ENCODE measurements at regions not wholly inside any gene's neighbourhood (a gene's known extent, or its start where the extent isn't known, plus 50 kb on each side); places are given as distances from the start of the nearest gene placed in this dataset.
"Not testable (repeated sequence)": the region's sequence is repeated elsewhere in the genome, so short reads cannot be mapped to it uniquely, and the experiment has no call there.

DNA sequence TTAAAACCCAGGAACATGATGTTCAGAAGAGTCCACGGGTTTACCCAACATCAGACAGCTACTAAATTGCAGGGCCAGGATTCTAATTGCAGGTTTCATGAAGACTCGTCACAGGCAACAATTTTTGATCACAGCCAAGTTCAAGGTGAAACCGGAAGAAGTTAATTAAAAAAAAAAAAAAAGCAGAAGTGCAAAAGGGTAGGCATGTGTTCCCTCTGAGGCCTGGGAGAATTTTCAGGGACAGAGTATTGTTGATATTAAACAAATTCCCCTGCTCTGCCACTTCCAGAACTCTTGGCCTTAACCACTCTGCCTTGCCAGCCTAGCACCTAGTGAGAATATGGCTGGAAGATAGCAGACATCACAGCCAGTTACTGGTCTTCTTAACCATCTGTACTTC lies 99.4 kb upstream of the TRIB2 start:
- no peak for DNase-seq (ENCODE audit: low read depth in 2 of 2)

DNA sequence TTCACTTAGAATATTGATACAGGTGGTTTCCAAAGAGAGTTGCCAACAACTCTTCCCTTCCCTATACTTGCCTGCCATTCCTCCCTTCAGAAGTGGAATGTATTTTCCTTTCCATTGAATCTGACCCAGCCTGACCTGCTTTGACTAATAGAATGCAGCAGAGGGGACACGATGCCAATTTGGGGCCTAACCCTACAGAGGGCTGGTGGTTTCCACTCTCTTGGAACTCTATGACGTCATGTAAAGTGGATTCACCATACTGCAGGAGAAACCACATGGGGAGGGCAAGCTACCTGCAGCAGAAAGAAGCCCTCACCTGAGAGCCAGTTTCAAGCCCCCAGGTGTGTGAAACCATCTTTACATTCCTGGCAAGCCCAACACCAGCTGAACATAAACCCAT lies 98.9 kb upstream of the TRIB2 start:
- no peak for DNase-seq (ENCODE audit: low read depth in 2 of 2)

DNA sequence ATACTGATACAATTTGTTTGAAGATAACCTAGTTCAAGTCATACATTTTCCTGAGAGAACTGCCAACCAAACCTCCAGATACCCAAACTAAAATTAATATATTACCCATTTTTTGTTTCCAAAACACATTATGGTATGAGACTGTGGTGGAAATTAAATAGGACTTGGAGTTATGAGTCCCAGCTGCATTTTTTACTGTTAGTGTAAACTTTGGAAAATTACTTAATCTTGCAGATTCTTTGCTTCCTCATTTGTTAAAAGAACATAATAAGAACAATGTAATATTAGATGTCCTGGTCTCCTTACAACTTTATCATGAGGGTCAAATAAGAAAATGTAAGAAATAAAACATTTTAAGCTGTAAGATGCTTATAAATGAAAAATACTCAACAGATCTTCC lies 98.2 kb upstream of the TRIB2 start:
- DNase-seq (ENCODE audit: low read depth in 2 of 2): no peak

DNA sequence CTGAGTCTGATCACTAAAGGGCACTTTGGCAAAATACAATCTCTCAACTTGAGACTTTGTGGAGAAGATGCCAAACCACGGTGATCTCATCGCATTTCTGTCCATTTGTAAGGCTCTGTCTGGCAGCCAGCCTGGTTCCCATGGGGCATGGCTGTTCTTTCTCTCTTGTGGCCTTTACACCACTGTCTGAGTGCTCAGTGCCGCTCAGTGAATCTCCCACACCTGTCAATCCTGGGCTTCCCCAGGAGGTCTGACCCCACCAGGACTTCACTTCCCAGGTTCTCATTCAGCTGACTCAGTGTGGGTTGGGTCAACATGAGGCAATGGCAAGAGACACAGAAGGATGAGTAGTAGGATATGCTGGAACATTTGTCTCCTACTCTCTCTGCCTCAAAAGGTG lies 96.8 kb upstream of the TRIB2 start:
- DNase-seq (ENCODE audit: low read depth in 2 of 2): no peak

DNA sequence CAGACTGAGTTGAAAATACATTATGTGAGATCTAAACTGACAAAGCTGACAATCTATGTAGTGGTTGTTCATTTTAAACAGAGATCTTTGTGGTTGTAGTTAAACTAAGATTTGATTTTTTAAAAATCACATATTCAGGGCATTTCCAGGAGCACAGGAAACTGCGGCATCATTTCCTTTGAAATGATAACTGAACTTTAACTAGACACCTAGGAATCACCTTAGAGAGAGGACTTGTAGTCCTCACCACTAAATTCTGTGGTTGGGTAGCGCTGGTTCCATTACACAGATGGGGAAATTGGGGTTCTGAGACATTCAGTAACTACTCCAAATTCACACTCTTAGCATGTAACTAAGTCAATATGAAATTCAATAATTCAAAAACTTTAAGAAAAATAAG lies 96.0 kb upstream of the TRIB2 start:
- no peak for DNase-seq (ENCODE audit: low read depth in 2 of 2)

DNA sequence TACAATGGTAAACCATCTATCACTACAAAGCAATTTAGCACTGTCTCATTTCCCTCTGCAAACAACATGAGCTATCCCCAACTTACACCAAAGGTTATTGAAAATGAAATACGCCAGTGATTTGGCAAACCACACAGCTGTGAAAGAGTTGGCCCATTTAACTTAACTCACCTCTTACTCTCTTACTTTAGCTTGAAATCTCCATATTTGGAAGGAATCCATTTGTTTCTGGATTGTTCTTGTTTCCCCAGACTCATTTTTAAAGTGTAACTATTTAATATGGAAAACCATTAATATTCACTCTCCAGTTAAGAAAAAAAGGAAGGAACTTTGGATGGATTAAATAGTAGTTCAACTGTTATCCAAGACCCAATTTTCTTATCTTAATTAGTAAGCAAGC lies 93.7 kb upstream of the TRIB2 start:
- DNase-seq (ENCODE audit: low read depth in 2 of 2): no peak

DNA sequence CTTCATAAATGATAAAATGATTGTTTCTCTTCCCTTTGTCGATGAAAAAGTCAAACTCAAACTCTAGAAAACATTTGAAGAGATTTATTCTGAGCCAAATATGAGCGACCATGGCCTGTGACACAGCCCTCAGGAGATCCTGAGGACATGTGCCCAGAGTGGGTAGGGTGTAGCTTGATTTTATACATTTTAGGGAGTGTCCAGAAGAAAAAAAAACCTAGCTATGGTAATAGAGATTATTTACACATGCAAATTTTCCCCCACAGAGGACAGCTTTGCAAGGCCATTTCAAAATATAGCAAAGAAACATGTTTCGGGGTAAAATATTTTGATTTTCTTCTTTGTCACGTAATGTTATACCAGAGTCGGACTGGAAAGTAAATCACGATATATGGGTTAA lies 92.4 kb upstream of the TRIB2 start:
- DNase-seq (ENCODE audit: low read depth in 2 of 2): no peak

DNA sequence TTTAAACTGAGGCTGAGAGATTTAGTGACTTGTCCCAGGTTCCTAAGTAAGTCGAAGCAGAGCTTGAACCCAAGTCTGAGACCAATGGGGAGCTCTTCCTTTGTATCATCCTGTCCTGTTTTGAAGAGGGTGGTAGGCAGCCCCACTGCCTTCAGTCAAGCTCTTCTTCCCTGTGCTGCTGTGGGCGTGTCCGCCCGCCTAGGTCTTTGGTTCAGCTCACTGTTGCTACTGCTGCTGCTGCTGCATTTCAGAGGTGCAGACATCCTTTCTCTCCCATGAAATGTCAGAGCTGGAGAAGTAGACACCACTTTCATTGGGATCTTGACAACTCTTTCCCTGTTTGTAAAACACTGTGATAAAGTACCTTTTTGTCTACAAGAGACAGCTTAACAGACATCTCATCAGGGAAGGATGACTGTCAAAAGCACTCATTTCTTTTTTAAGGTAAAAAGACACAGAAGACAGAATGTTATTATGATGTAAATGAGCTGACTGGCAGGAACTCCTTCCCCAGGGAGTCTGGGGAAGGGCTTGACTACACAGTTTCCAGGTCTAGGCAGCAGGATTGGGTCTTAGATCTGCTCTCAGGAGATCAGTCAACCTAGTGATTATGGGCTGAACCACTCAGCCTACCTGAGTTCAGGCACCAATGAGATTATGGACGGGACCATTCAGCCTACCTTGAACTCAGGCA lies 91.7 kb upstream of the TRIB2 start:
- DNase-seq (ENCODE audit: low read depth in 2 of 2): no peak

DNA sequence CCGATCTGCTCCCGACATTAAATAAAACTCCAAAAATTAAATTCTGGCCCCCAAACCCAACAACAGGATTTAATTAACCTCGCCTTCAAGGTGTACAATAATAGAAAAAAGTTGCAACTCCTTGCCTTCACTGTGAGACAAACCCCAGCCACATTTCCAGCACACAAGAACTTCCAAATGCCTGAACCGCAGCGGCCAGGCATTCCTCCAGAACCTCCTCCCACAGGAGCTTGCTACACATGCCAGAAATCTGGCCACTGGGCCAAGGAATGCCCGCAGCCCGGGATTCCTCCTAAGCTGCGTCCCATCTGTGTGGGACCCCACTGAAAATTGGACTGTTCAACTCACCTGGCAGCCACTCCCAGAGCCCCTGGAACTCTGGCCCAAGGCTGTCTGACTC lies 88.2 kb upstream of the TRIB2 start:
- not testable (repeated sequence) for DNase-seq (ENCODE audit: low read depth in 2 of 2)

DNA sequence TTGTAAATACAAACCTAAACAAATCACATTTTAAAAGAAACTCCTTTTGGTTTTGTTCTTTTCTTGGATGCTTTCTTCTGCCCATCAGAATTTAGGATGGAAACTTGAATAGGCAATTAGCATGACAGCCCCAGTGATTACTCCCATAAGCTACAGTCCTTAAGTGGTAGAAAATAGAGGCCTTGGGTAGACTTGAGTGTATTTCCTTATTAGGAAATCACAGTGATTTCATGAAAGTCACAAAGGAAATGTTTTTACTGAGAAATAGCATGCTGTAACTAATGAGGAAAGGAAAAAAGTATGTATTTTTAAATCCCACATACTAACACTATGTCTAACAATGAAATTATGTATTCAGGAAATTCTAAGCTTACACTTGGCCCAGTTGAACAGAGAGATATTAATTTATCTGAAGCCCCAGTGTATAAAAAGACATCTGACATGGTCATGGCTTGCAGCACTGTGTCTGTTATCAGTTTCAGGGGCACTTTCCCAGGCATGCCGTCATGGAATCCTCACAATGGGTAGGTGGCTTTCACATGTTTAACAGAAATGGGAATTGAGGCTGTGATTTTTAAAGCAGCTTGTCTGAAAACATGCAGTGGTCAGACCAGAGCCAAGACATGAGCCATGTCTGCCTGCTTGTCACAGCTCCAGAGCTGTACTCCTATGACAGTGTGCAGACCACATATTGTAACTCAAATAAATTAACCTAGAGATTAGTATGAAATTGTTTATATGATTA lies 79.7 kb upstream of the TRIB2 start:
- DNase-seq (ENCODE audit: low read depth in 2 of 2): no peak

DNA sequence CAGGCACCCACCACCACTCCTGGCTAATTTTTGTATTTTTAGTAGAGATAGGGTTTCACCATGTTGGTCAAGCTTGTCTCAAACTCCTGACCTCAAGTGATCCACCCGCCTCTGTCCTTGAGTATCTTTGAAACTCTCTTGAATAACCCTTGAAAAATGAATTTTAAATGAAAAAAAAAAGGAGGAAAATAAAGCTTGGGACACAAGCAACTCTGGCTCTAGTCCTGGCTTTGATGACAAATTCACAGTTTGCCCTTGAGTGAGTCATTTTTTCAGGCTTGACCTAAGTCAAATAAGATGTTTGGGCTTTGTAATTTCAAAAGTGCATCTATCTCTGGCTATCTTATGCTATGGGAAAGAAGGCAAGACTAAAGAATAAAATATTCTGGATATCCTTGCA lies 79.0 kb upstream of the TRIB2 start:
- no peak for DNase-seq (ENCODE audit: low read depth in 2 of 2)

DNA sequence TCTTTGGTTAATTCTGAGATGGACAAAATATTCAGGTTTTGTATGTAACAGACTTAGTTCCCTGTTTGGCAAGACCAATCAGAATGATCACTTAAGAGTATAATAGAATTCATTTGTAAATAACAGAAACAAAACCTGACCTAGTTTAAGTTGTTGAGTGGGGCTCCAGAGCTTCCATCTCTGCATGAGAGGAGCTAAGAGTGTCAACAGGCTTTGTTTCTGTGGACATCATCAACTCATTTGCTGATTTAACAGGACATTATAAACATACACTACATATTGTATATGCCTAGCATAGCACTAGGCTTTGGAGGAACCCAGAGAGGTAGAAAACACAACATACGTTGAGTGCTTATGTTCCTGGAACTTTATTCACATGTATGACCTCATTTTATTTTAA lies 75.3 kb upstream of the TRIB2 start:
- no peak for DNase-seq (ENCODE audit: low read depth in 2 of 2)

DNA sequence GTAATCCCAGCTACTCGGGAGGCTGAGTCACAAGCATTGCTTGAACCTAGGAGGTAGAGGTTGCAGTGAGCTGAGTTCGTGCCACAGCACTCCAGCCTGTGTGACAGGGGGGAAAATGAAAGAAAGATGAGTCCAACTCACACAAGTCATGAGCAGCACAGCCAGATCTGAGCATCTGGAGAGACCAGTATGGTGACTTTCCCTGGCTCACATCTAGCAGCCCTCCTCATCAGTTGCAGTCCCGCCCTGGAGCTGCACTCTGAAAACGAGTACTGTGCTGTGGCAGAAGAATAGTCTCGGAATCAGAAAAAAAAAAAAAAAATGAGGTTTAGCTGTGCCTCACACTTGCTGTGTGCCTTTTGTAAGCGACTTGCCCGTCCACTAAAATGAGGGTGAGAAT lies 74.4 kb upstream of the TRIB2 start:
- DNase-seq (ENCODE audit: low read depth in 2 of 2): no peak

DNA sequence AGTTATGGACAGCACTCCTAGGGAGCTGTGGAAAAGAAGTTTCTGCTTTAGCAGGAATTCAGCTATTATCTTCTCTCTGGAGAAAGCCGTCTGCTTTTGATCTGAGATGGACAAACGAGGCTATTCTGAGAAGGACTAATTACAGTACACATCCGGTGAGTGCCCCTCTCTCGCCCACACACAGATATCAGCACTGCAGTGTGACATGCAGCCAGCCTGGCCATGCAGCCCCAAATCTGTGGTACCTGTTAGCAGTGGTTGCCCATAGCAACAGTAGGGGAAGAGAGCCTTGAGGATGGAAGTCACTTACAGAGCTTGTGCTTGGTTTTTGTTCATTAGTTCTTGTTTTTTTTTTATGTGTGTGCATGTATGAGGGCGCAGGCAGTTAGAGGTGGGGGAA lies 73.9 kb upstream of the TRIB2 start:
- DNase-seq (ENCODE audit: low read depth in 2 of 2): no peak

DNA sequence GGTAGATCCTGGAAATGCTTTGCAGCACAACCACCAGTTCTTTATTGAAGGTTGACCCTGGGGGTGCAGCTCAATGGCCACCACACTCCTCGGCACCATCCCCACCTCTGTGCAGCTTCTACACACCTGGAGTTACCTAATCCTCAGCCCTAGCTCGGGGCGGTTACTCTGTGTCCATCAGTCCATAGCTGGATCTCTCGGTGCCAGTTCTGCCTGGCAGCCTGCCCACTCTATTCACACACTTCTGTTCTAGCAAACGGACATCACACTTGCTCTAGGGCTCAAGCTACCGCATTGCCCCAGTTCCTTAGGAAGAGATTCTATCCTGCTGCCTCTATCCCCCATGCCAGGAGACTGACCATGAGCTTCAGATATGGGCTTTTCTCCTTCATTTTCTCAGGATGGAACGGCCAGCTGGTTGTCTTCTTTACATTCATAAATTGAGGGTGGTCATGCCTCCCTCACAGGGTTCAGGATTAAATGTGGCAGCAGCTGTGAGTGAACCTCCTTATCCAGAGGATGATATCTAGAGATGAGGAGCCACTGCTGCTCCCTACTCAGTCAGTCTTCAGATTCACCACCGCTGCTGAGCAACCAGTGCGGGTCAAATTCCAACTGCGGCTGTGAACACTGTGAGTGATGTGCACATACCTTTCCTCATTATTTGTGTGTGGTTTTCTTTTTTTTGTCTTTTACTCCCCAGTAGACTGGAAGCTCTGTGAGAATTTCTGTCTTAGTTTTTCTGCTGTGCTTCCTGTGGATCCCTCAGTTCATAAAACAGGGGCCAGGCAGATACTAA lies 66.9 kb upstream of the TRIB2 start:
- DNase-seq (ENCODE audit: low read depth in 2 of 2): no peak

DNA sequence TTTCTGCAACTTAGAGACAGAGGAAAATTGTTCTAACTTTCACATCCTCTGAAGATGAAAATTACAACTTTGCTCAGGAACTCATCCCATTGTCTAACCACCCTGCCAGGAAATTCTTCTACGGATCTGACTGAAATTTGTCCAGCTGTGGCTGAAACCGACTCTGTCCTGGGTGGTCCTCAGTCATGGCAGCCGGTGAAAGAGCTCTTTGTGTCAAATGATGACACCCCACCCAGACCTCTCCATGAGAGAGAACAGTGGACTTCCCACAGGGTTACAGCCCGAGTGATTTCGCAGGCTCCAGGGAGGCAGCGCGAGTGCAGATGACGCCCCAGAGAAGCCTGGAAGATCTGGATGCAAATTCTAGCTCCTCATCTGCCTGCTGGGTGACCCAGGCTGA lies 65.1 kb upstream of the TRIB2 start:
- DNase-seq (ENCODE audit: low read depth in 2 of 2): no peak

DNA sequence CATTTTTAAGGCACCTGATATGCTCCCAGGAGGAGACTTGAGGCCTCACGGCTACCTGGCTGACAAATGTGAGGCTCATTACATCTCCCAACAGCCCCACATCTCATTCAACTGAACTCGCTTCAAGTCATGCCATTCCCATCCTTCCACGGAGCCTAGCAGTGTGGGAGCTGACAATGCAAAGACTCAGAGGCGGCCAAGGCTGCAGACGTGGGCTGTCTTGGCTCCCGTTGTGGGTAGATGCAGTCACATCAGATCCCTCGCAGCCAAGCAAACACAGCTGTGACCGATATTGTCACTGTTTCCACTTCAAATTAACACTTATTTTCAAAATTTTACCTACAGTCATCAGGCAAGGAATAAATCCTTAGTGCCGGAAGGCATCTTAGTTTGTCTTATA lies 64.0 kb upstream of the TRIB2 start:
- DNase-seq (ENCODE audit: low read depth in 2 of 2): no peak

DNA sequence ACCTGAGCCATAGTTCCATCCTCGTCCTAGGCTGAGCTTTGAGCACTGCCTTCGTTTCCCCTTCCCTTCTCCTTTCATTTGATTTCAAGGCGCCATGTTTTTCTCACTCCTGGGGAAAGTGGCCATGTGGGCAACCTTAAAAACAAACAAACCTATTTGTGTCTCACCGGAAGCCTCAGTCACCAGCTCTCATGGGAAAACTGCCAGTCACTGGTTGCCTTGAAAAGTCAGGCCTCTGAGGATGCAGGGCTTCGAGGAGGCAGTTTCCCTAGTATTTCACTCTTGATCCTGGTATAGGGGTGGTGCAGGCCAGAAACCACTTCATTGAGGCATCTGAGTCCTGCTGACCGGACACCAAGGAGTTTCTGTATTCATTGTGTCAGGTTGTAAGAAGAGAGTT lies 59.2 kb upstream of the TRIB2 start:
- no peak for DNase-seq (ENCODE audit: low read depth in 2 of 2)

DNA sequence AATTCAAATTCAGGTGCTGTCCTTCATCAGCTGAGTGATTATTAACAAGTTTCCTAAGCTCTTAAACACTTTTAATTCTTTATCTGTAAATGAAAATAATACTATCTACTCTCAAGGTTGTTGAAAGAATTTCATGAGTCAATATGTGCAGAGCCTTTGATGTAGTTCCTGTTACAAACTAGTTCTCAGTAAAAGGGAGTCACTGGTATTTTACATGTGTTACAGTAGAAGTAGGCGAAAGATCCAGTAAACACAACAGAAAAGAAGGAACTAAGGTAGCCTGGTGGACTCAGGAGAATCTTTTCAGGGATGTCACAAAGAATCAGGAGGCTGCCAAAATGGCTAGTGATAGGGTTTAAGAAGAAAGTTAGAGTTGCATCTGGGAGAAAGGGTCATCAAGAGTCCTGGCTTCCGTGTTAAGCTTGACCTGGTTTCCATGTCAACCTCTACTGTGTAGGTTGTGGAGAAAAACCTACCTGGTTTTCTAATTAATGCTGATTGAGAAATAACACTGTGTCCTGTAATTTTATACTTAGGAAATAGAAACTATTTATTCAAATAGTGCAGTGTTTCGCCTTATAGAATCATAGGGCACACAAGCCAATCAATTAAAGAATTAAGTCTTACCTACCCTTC lies 58.3 kb upstream of the TRIB2 start:
- DNase-seq (ENCODE audit: low read depth in 2 of 2): no peak

DNA sequence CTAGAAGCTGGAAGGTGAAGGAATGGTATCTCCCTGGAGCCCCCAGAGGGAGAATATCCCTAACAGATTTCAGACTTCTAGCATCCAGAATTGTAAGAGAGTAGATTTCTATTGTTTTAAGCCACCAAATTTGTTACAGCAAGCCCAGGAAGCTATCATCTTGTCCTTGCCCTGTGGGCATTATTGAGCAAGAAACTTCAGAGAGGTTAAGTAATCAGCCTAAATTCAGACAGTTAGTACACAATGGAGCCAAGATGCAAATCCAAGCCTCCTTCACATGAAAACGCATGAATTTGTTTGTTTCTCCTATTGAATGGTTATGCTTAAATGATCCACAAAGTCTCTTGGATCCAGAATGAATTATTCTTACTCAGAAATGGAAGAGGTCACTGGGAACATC lies 55.2 kb upstream of the TRIB2 start:
- no peak for DNase-seq (ENCODE audit: low read depth in 2 of 2)

DNA sequence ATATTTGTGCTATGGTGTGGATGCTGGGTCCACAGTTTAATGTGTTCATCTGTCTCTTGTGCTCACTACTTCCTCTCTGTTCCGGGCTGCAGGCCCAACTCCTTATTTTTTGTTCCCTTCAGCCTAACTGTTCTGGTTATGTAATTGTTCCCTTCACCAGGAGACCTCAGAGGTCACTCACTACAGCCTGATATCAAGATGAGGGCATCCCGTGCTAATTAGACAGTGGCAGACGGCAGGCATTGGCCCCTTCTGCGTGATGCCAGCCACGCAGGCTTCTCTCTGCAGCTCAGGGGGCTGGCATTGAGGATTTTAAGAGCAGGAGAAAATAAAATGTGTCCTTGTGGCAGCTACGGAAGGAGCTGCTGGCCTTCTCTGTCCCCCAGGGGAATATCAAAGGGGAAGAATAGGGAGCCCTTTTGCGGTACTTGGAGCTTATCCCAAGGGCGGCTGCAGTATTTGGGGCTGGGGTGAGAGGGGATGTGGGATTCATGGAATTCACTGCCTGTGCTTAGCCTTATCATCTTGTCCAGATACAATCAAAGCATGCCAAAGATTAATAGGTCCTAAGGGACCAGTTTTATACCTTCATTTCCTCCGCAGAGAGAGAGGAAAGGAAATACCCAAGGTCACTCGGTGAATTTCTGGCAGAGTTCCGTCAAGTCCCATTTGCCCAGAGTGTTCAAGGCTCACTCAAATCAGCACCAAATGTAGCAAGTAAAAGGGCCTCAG lies 53.3 kb upstream of the TRIB2 start:
- no peak for DNase-seq (ENCODE audit: low read depth in 2 of 2)

DNA sequence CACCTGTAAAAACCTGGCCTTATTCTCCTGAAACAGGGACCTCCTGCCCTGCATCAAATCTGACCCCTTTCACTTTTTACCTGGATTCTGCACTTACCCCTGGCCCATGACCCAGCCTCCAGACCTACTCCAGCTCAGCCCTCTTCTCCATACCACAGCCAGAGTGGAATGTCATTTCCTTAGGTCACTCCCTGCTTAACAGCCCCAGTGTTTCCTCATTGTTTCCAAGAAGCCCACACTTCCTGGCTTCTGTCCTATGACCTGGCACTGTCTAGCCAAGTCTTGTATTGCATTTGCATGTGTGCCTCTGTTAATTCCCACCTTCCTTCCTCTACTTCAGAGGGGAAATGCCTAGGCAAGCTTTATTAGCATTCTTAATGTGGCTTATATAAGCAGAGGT lies 51.4 kb upstream of the TRIB2 start:
- DNase-seq (ENCODE audit: low read depth in 2 of 2): no peak
